HuH-7 (cell line): ENCODE measurements at regions not wholly inside any gene's neighbourhood (a gene's known extent, or its start where the extent isn't known, plus 50 kb on each side); places are given as distances from the start of the nearest gene placed in this dataset.

Source experiments
- DNase-seq: peaks from one replicate; pipeline ENCODE4 v3.0.0; 2011; ENCODE audit warnings: low spot score

GRCh38 chr4:96566755-96567154 lies 726.9 kb downstream of the PDHA2 start:
- no peak for DNase-seq

GRCh38 chr4:96585304-96585703 lies 745.4 kb downstream of the PDHA2 start:
- DNase-seq: no peak

GRCh38 chr4:96593422-96593821 lies 753.5 kb downstream of the PDHA2 start:
- peak; percentile 17 for DNase-seq

- DNase-seq: no peak
Observed at GRCh38 chr4:96598465-96598864, 758.6 kb downstream of the PDHA2 start.

- no peak for DNase-seq
Observed at GRCh38 chr4:96599752-96600151, 759.9 kb downstream of the PDHA2 start.

GRCh38 chr4:96602661-96603060 lies 762.8 kb downstream of the PDHA2 start:
- no peak for DNase-seq

GRCh38 chr4:96603641-96604040 lies 763.7 kb downstream of the PDHA2 start:
- DNase-seq: no peak

- DNase-seq: no peak
Observed at GRCh38 chr4:96606451-96606850, 766.6 kb downstream of the PDHA2 start.

- DNase-seq: no peak
Observed at GRCh38 chr4:96626023-96626422, 786.1 kb downstream of the PDHA2 start.

- no peak for DNase-seq
Observed at GRCh38 chr4:96630839-96631238, 790.9 kb downstream of the PDHA2 start.

GRCh38 chr4:96637971-96638412 lies 798.1 kb downstream of the PDHA2 start:
- peak; percentile 0 for DNase-seq

GRCh38 chr4:96639932-96640331 lies 800.0 kb downstream of the PDHA2 start:
- DNase-seq: no peak

GRCh38 chr4:96642490-96642889 lies 802.6 kb downstream of the PDHA2 start:
- DNase-seq: peak; percentile 1

GRCh38 chr4:96646146-96646545 lies 806.3 kb downstream of the PDHA2 start:
- DNase-seq: no peak

- DNase-seq: peak; percentile 4
Observed at GRCh38 chr4:96649536-96649935, 809.6 kb downstream of the PDHA2 start.

- DNase-seq: no peak
Observed at GRCh38 chr4:96652158-96652557, 812.3 kb downstream of the PDHA2 start.

- no peak for DNase-seq
Observed at GRCh38 chr4:96652821-96653220, 812.9 kb downstream of the PDHA2 start.

- DNase-seq: no peak
Observed at GRCh38 chr4:96654045-96654444, 814.2 kb downstream of the PDHA2 start.

- no peak for DNase-seq
Observed at GRCh38 chr4:96670381-96670780, 830.5 kb downstream of the PDHA2 start.

- DNase-seq: no peak
Observed at GRCh38 chr4:96675416-96675815, 835.5 kb downstream of the PDHA2 start.

- DNase-seq: no peak
Observed at GRCh38 chr4:96675896-96676295, 836.0 kb downstream of the PDHA2 start.

GRCh38 chr4:96676754-96677435 lies 837.0 kb downstream of the PDHA2 start:
- DNase-seq: no peak

GRCh38 chr4:96677499-96677898 lies 837.6 kb downstream of the PDHA2 start:
- no peak for DNase-seq

GRCh38 chr4:96681218-96681617 lies 841.3 kb downstream of the PDHA2 start:
- DNase-seq: no peak
